GM23248 (cell line): ENCODE measurements at regions not wholly inside any gene's neighbourhood (a gene's known extent, or its start where the extent isn't known, plus 50 kb on each side); places are given as distances from the start of the nearest gene placed in this dataset.

Experiments
- EZH2 ChIP-seq: fragments of 200-600 bp; sonication (generic); IDR thresholded peaks from 2 replicates; pipeline ENCODE4 v1.6.1; 2018; ENCODE audit warnings: antibody characterized with exemption, mild to moderate bottlenecking; ENCODE audit not compliant: insufficient read depth, poor library complexity, severe bottlenecking
- EZH2phosphoT487 ChIP-seq: fragments of 200-600 bp; sonication (generic); IDR thresholded peaks from 2 replicates; pipeline ENCODE4 v1.6.1; 2018; ENCODE audit warnings: antibody characterized with exemption, moderate library complexity, mild to moderate bottlenecking, low read depth; ENCODE audit not compliant: insufficient read depth

DNA sequence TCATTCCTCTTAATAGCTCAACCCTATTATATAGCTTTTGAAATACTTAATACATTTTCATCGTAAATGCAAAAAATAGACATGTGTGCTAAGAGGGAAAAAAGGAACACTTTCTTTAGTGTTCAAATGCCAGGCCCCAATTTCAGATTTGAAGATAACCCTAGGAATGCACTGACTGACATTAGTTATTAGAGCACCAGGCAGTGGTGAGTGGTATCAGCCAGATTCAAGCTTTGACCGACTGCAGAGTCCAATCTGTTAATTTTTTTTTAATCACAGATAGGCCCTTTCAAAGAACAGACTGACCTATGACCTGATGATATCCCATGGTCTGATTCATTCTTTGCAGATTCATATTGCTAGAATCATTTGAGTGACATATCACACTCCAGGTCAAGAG, 874.2 kb upstream of the CHORDC1 start:
- TF ChIP-seq EZH2 = no peak
- no peak for TF ChIP-seq EZH2phosphoT487
